Endothelial cell of umbilical vein (primary cell): ENCODE measurements at regions not wholly inside any gene's neighbourhood (a gene's known extent, or its start where the extent isn't known, plus 50 kb on each side); places are given as distances from the start of the nearest gene placed in this dataset.

ENCODE experiments used
- BruUV-seq: library from RNA; stranded (reverse); fragments of 400-500 nt; replicated peaks from 2 replicates; lab custom pipeline; 2021; lab: Mats Ljungman, UMichigan
- CTCF ChIA-PET: fragments of 300-600, 350-600 bp; sonication (Branson Sonifier 250); formaldehyde crosslinking; loops from one replicate; lab custom pipeline; 2021; ENCODE audit warnings: antibody characterized with exemption, inconsistent platforms; lab: Charles Lee
- POLR2A ChIA-PET: fragments of 300-600, 350-600 bp; sonication (Branson Sonifier 250); formaldehyde crosslinking; loops from one replicate; lab custom pipeline; 2021; ENCODE audit warnings: antibody characterized with exemption, inconsistent platforms; lab: Charles Lee
- DNase-seq: peaks from one replicate; pipeline ENCODE4 v3.0.0-alpha.2; 2011; ENCODE audit warnings: low read depth, low spot score
- FAIRE-seq: peaks from 2 replicates; lab custom pipeline; 2011; peaks lifted over from hg19 to GRCh38; lab: Jason Lieb, UNC
- H2AFZ ChIP-seq: 2 replicates; pipeline ENCODE4 v1.6.0; 2012; ENCODE audit warnings: low read depth, low read length, control low read depth, inconsistent platforms
- H3K27ac ChIP-seq: 2 replicates; pipeline ENCODE4 v1.5.1; 2011; ENCODE audit warnings: low read depth, mild to moderate bottlenecking, control low read depth, low read length, moderate library complexity; ENCODE audit not compliant: insufficient read depth
- H3K27me3 ChIP-seq, 2 experiments: 2 replicates each; pipeline versions ENCODE4 v1.6.0 to v1.6.1; 2011; ENCODE audit warnings: low read length in 2 of 2, mixed read lengths in 1 of 2; ENCODE audit not compliant: control insufficient read depth in 2 of 2, insufficient read depth in 2 of 2
- H3K36me3 ChIP-seq, 2 experiments: 2 replicates in 1 of 2; 3 replicates in 1 of 2; pipeline ENCODE4 v1.5.1; 2011; ENCODE audit warnings: low read length in 2 of 2, mild to moderate bottlenecking in 1 of 2, moderate library complexity in 1 of 2; ENCODE audit not compliant: control insufficient read depth in 2 of 2, insufficient read depth in 2 of 2; ENCODE audit errors: extremely low read depth in 1 of 2
- H3K4me1 ChIP-seq: 3 replicates; pipeline ENCODE4 v1.5.1; 2011; ENCODE audit warnings: mild to moderate bottlenecking, low read length; ENCODE audit not compliant: control insufficient read depth, insufficient read depth; ENCODE audit errors: extremely low read depth
- H3K4me2 ChIP-seq: 2 replicates; pipeline ENCODE4 v1.6.1; 2011; ENCODE audit warnings: low read length, control low read depth, mixed read lengths; ENCODE audit not compliant: insufficient read depth
- H3K4me3 ChIP-seq, 3 experiments: fragments of 200-600 bp in 1 of 3; sonication (generic), shearing (Covaris generic) in 1 of 3; replicated peaks in 1 of 3; 2 replicates each; pipeline ENCODE4 v1.5.1; 2011 to 2016; ENCODE audit warnings: control low read depth in 3 of 3, low read length in 3 of 3, mild to moderate bottlenecking in 2 of 3, inconsistent platforms in 1 of 3, low read depth in 1 of 3, moderate library complexity in 1 of 3; ENCODE audit not compliant: insufficient read depth in 1 of 3
- H3K79me2 ChIP-seq: 2 replicates; pipeline ENCODE4 v1.6.0; 2012; ENCODE audit warnings: low read length, inconsistent platforms; ENCODE audit not compliant: control insufficient read depth, insufficient read depth
- H3K9ac ChIP-seq: replicated peaks from 2 replicates; pipeline ENCODE3; 2011; ENCODE audit warnings: low read length, control low read depth; ENCODE audit not compliant: insufficient read depth; ENCODE audit errors: extremely low read depth
- H3K9me1 ChIP-seq: replicated peaks from 3 replicates; pipeline ENCODE4 v1.6.0; 2011; ENCODE audit warnings: mild to moderate bottlenecking, low read length; ENCODE audit not compliant: control insufficient read depth, insufficient read depth; ENCODE audit errors: extremely low read depth
- H3K9me3 ChIP-seq: replicated peaks from 2 replicates; pipeline ENCODE4 v1.5.1; 2012; ENCODE audit warnings: low read length, inconsistent platforms; ENCODE audit not compliant: control insufficient read depth, insufficient read depth
- H4K20me1 ChIP-seq: replicated peaks from 2 replicates; pipeline ENCODE3; 2011; ENCODE audit warnings: mild to moderate bottlenecking, low read length; ENCODE audit not compliant: control insufficient read depth, insufficient read depth; ENCODE audit errors: extremely low read depth
- EZH2 ChIP-seq: IDR thresholded peaks from 2 replicates; pipeline ENCODE4 v1.6.1; 2012; ENCODE audit warnings: borderline replicate concordance, low read depth, mild to moderate bottlenecking, moderate library complexity, low read length, inconsistent platforms; ENCODE audit not compliant: severe bottlenecking
- FOS ChIP-seq: IDR thresholded peaks from 2 replicates; pipeline ENCODE4 v1.6.1; 2011; ENCODE audit warnings: mild to moderate bottlenecking, low read length, moderate library complexity, borderline replicate concordance; ENCODE audit not compliant: insufficient read depth
- GATA2 ChIP-seq: IDR thresholded peaks from 2 replicates; pipeline ENCODE4 v1.7.0; 2011; ENCODE audit warnings: low read depth, mild to moderate bottlenecking, moderate library complexity, mixed read lengths, low read length; ENCODE audit not compliant: insufficient read length, insufficient read depth
- JUN ChIP-seq: IDR thresholded peaks from 2 replicates; pipeline ENCODE4 v1.6.1; 2011; ENCODE audit warnings: borderline replicate concordance, low read depth; ENCODE audit not compliant: insufficient read length, insufficient read depth
- MAX ChIP-seq: IDR thresholded peaks from 2 replicates; pipeline ENCODE4 v1.6.1; 2011; ENCODE audit not compliant: insufficient read depth, insufficient read length
- MYC ChIP-seq: IDR thresholded peaks from one replicate; pipeline ENCODE4 v1.6.1; 2011; ENCODE audit warnings: mild to moderate bottlenecking, low read depth, low read length
- POLR2A ChIP-seq: IDR thresholded peaks from 2 replicates; pipeline ENCODE4 v1.6.1; 2012; ENCODE audit warnings: low read depth, mild to moderate bottlenecking, control low read depth, low read length
- POLR2AphosphoS5 ChIP-seq: IDR thresholded peaks from 2 replicates; pipeline ENCODE4 v1.6.1; 2012; ENCODE audit warnings: low read depth, mild to moderate bottlenecking, control low read depth, low read length, moderate library complexity; ENCODE audit not compliant: insufficient read depth
- dilution Hi-C: fragments of 300-500 bp; cut with MboI; formaldehyde crosslinking; loops from one replicate; pipeline ENCODE4 v1.15.0; 2019; ENCODE audit warnings: low sequenced_read_pairs; ENCODE audit not compliant: extremely low pct_ligation_motif_present
- intact Hi-C: fragments of 100-400 bp; cut with micrococcal nuclease; formaldehyde crosslinking; loops from one replicate; pipeline ENCODE4 v1.10.0; 2022
- TF ChIP-seq, protein P1 (sequence below), 2 donors: IDR thresholded peaks; 1 replicate in 1 of 2; 2 replicates in 1 of 2; pipeline ENCODE4 v1.5.1; 2011; ENCODE audit warnings: low read length in 2 of 2, mild to moderate bottlenecking in 2 of 2, moderate library complexity in 2 of 2, control low read depth in 1 of 2, inconsistent platforms in 1 of 2, low read depth in 1 of 2; ENCODE audit not compliant: insufficient read depth in 1 of 2; ENCODE audit errors: extremely low read depth in 1 of 2

- Histone ChIP-seq H3K9ac (no peak overlapping the region), H2AFZ (no peak overlapping the region), H3K79me2 (no peaks in the 10 kb centered on the region), H4K20me1 (no peaks in the 10 kb centered on the region), H3K4me3 (no peak overlapping the region), H3K4me1 (no peaks in the 10 kb centered on the region), H3K9me1 (no peaks in the 10 kb centered on the region), H3K36me3 (no peaks in the 10 kb centered on the region), H3K9me3 (peaks cover 10% of the 10 kb centered on the region), H3K4me2 (no peak overlapping the region), H3K27me3 (no peaks in the 10 kb centered on the region), H3K27ac (no peak overlapping the region)
- CTCF ChIA-PET: no interaction called here
- intact Hi-C loops (no loop called here), dilution Hi-C loops (no loop called here)
- DNase-seq (no peak), FAIRE-seq (no peak)
- POLR2A ChIA-PET: no interaction called here
- no peak for TF ChIP-seq POLR2AphosphoS5
- TF ChIP-seq, protein P1, sequence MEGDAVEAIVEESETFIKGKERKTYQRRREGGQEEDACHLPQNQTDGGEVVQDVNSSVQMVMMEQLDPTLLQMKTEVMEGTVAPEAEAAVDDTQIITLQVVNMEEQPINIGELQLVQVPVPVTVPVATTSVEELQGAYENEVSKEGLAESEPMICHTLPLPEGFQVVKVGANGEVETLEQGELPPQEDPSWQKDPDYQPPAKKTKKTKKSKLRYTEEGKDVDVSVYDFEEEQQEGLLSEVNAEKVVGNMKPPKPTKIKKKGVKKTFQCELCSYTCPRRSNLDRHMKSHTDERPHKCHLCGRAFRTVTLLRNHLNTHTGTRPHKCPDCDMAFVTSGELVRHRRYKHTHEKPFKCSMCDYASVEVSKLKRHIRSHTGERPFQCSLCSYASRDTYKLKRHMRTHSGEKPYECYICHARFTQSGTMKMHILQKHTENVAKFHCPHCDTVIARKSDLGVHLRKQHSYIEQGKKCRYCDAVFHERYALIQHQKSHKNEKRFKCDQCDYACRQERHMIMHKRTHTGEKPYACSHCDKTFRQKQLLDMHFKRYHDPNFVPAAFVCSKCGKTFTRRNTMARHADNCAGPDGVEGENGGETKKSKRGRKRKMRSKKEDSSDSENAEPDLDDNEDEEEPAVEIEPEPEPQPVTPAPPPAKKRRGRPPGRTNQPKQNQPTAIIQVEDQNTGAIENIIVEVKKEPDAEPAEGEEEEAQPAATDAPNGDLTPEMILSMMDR (IDR thresholded peaks at IDR 0.05; ENCODE audit: extremely low read depth in 1 of 2, insufficient read depth in 1 of 2, low read depth in 1 of 2, low read length in 2 of 2): no peak
- no peak for TF ChIP-seq GATA2
- TF ChIP-seq MAX: no peak
- TF ChIP-seq POLR2A: no peak
- TF ChIP-seq MYC: no peak
- no TSS peak for BruUV-seq
These were observed 732.0 kb downstream of the XPNPEP1 start for GRCh38 chr10:109191341-109191740.

GRCh38 chr10:109187677-109188076 lies 735.6 kb downstream of the XPNPEP1 start:
- POLR2A ChIA-PET: no interaction called here
- H3K9me1 ChIP-seq: no peaks in the 10 kb centered on the region
- DNase-seq (no peak), FAIRE-seq (no peak)
- no peaks in the 10 kb centered on the region for H3K79me2 ChIP-seq
- dilution Hi-C loops: no loop called here
- no peaks in the 10 kb centered on the region for H3K4me1 ChIP-seq
- no peak overlapping the region for H3K4me2 ChIP-seq
- no peak overlapping the region for H2AFZ ChIP-seq
- H3K4me3 ChIP-seq: no peak overlapping the region
- CTCF ChIA-PET: no interaction called here
- no TSS peak for BruUV-seq
- intact Hi-C loops: no loop called here
- no peak overlapping the region for H3K9ac ChIP-seq
- no peaks in the 10 kb centered on the region for H3K36me3 ChIP-seq
- no peaks in the 10 kb centered on the region for H3K27me3 ChIP-seq
- no peak overlapping the region for H3K27ac ChIP-seq
- TF ChIP-seq FOS (no peak), POLR2AphosphoS5 (no peak), POLR2A (no peak), MYC (no peak), MAX (no peak), JUN (no peak), EZH2 (no peak), GATA2 (no peak)
- TF ChIP-seq, protein P1 (IDR thresholded peaks at IDR 0.05; ENCODE audit: extremely low read depth in 1 of 2, insufficient read depth in 1 of 2, low read depth in 1 of 2, low read length in 2 of 2): no peak
- H4K20me1 ChIP-seq: no peaks in the 10 kb centered on the region
- H3K9me3 ChIP-seq: peaks cover 8% of the 10 kb centered on the region
